Glomerular visceral epithelial cell (primary cell): ENCODE measurements at regions not wholly inside any gene's neighbourhood (a gene's known extent, or its start where the extent isn't known, plus 50 kb on each side); places are given as distances from the start of the nearest gene placed in this dataset.
"Not testable (repeated sequence)": the region's sequence is repeated elsewhere in the genome, so short reads cannot be mapped to it uniquely, and the experiment has no call there.

Experiments
- DNase-seq: peaks from one replicate; pipeline ENCODE4 v3.0.0-alpha.2; 2016; ENCODE audit errors: extremely low spot score

DNA sequence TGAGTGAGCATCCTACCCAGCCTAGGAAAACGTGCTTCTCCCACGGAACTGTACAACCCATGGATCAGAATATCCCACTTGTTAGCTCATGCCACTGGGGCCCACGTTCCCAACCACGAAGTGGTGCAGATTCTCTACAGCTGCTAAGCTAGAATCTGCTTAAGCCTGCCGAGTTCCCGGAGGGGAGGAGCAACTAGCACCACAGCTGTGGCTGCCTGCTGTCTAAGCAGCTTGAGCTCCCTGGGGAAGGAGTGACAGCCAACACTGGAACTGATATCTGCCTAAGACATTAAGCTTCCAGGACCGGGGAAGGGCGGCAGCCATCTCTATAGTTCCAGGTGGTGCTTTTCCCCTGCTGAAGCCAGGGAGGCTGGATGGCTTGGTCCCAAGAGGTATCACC lies 334.7 kb upstream of the CHRM2 start:
- DNase-seq, result no peak

DNA sequence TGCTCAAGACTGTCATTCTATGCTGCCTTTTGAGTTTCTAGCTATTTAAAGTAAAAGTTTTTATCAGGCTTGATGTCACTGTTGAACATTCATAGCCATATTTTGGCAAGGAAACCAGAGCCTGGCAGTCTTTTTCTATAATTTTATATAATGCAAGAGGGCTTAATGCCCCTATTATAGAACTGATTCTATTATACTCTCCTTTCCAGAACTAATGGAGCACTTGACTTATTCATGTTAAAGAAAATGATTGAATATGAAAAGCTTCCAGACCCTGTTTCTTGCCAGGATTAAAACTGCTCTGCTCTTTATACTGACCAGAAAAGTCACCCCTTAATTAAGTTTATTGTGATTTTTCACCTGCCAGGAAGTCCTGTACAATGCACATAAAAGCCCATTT lies 337.6 kb upstream of the CHRM2 start:
- no peak for DNase-seq

- peak; percentile 76 for DNase-seq
Measured at GRCh38 chr7:136528329-136528728, 340.1 kb upstream of the CHRM2 start.

- DNase-seq, result no peak
Measured at GRCh38 chr7:136527554-136527953, 340.9 kb upstream of the CHRM2 start.

DNA sequence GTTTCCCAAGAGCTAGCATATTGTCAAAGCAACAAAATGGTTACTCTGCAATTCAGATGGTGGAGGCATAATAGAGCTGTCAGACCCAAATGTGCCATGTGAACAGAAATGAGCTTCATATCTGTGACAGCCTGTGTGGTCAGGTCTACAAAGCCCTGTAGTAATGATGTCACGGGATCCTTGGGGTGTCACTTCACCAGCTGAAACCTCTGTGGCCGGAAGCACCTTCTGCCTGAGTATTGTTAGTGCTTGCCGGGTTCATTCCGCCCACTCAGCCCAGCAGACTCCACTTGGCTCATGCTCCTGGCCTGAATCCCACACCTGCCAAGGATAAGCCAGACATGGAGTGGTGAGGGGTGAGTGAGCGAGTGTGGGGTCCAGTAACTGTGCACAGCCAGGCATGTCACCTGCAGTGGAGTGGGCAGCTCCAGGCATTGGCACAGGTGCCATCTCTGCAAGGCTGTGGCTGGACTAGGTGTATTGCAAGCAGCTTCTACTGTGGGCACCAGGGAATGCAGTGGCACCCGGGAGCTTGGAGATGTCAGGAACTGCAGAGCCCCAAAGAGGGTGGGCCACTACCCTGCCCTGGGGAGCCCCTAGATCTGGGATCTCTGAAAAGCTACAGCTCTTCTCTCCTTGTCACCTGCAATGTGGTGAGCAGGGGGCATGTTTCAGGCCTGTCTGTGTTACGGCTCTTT lies 341.9 kb upstream of the CHRM2 start:
- DNase-seq, result no peak

GRCh38 chr7:136523571-136523970 lies 344.9 kb upstream of the CHRM2 start:
- peak; percentile 76 for DNase-seq

DNA sequence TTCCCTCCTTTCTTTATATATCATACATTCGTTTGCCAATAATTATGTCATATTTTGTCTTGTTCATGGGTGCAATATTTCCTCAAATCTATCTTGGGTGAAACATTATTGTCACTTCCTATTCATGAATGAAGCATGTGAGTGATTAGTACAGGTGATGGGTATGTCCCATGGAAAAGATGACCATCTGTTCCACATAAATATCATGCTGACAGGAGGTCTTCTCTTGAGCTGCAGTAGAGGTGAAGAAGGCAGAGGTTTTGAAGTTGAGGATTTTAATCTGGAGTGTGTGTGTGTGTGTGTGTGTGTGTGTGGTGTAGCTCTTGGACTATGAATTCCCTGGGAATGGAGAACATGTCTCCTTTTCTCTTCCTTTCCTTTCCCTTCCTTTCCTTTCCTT lies 350.5 kb upstream of the CHRM2 start:
- no peak for DNase-seq

- DNase-seq, result no peak
Measured at GRCh38 chr7:136514776-136515175, 353.7 kb upstream of the CHRM2 start.

DNA sequence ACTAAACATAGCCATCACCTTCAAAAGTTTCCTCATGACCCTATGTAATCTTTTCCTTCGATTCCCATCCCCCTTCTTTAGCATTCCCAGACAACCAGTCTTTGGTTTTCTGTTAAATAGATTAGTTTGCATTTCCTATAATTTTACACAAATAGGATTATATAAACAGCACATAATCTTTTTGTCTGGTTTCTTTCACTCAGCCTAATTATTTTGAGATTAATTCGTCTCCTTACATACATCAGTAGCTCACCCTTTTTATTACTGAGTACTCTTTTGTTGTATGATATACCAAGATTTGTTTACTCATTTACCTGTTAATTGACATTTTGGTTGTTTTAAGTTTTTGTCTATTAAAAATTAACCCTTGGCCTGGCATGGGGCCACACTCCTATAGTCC lies 354.7 kb upstream of the CHRM2 start:
- DNase-seq, result no peak

DNA sequence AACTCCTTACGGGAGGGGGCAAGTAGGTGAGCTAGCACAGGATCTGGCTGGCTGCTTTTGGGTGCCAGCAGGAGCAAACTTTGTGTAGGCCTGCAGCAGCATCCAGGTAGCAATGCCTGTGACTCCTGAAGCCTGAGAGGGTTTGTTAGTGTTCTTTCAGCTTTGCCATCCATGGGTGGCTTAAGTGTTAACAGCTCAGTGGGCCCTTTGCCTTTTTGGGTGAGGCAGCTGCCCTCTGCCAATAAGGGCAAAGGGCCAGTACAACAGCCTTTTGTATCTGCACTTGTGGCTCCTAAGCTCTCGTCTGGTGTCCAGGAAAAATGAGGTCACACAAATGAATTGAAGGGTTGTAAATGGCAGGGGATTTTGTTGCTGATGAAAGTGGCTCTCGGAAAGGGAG lies 359.0 kb upstream of the CHRM2 start:
- no peak for DNase-seq

- DNase-seq, result no peak
Measured at GRCh38 chr7:136502162-136502561, 366.3 kb upstream of the CHRM2 start.

DNA sequence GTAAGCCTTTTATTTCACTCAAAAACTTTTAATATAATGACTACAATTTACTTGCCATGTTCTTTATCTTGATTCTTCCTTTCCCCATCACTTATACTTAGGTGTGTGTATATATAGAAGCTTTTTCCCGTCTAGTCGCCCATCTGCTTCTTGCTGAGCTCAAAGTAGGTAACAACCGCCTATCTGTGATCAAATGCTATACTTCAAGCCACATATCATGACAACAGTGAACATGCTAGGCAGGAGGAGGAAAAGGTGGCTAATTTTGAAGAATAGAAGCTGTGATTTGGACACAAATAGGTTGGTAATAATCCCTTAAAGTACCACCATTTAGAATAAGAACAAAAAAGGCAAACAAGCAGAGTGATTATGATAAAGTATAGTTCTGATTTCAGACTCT lies 367.3 kb upstream of the CHRM2 start:
- DNase-seq, result no peak

GRCh38 chr7:136496551-136496950 lies 371.9 kb upstream of the CHRM2 start:
- no peak for DNase-seq

- DNase-seq, result no peak
Measured at GRCh38 chr7:136495081-136495480, 373.4 kb upstream of the CHRM2 start.

DNA sequence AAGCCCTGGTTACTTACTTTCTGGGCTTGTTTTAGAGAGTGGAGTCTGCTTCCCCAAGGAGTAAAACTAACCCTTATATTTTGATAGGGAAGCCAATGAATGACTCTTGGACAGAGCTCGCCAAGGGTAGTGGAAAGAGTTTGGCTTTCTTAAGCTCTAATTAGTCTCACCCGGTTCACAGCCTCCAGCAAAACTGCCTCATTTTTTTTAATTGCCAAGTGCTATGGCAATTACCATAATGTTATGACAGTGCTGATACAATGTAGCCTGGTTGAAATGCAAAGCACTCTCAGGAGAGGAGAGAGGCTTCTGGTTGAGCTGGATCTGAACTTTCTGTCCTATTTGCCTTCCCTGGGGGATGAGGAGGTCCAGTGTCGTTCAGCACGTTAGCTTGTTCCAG lies 376.1 kb upstream of the CHRM2 start:
- DNase-seq, result no peak

GRCh38 chr7:136489808-136490207 lies 378.6 kb upstream of the CHRM2 start:
- DNase-seq, result no peak

DNA sequence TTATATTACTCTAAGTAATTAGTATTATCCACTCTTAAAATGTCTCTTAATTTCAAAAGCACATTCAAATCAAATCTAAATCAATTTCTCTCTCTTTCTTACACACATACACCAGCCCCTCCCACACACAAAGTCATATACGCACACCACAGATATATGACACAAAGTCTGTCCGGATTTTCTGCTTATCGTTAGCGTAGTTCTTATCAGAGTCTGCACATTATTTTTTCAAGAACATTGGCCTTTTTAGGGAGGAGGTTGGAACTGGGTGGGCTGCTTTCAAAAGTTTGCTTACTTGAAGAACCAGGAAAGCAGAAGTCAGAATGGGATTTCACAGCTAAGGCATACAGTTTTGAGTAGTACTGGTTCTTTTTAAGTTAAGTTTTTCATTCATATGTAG lies 387.6 kb upstream of the CHRM2 start:
- no peak for DNase-seq

DNA sequence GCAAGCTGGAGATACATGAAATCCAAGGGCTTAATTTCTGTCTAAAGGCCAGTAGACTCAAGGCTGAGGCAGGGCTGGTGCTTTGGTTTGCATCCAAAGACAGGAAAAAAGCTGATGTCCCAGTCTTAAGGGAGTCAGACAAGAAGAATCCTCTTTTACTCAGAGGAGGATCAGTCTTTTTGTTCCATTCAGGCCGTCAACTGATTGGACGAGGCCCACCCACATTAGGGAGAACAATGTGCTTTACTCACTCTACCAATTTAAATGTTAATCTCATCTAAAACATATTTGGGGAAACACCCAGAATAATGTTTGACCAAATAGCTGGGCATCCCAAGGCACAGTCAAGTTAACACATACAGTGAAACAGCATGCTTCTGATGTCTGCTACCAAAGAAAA lies 388.5 kb upstream of the CHRM2 start:
- DNase-seq, result no peak

DNA sequence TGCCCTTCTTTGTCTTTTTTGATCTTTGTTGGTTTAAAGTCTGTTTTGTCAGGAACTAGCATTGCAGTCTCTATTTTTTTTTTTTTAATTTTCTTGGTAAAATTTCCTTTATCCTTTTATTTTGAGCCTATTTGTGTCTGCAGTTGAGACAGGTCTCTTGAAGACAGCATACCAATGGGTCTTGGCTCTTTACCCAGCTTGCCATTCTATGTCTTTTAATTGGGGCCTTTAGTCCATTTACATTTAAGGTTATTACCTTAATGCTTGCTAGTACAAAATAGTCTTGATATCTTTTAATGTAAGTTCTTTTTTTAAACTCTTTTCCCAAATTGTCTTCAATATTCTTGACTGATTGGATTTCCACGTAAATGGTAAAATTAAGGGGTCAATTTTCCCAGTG lies 398.3 kb upstream of the CHRM2 start:
- DNase-seq, result no peak

- no peak for DNase-seq
Measured at GRCh38 chr7:136452949-136453348, 415.5 kb upstream of the CHRM2 start.

- no peak for DNase-seq
Measured at GRCh38 chr7:136446751-136447150, 421.7 kb upstream of the CHRM2 start.

DNA sequence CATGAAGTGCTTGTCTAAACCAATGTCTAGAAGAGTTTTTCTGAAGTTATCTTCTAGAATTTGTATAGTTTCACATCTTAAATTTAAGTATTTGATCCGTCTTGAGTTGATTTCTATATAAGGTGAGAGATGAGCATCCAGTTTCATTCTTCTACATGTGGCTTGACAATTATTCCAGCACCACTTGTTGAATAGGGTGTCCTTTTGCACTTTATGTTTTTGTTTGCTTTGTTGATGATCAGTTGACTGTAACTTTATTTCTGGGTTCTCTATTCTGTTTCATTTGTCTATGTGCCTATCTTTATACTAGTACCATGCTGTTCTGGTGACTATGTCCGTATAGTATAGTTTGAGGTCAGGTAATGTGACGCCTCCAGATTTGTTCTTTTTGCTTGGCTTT lies 426.6 kb upstream of the CHRM2 start:
- DNase-seq, result no peak

DNA sequence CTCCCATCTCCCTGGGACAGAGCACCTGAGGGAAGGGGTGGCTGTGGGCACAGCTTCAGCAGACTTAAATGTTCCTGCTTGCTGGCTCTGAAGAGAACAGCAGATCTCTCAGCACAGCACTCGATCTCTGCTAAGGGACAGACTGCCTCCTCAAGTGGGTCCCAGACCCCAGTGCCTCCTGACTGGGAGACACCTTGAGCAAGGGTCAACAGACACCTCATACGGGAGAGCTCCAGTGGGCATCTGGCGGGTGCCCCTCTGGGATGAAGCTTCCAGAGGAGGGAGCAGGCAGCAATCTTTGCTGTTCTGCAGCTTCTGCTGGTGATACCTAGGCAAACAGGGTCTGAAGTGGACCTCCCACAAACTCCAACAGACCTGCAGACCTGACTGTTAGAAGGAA lies 436.7 kb upstream of the CHRM2 start:
- DNase-seq, result not testable (repeated sequence)

- no peak for DNase-seq
Measured at GRCh38 chr7:136424058-136424457, 444.4 kb upstream of the CHRM2 start.
